ENCODE measurements at regions not wholly inside any gene's neighbourhood (a gene's known extent, or its start where the extent isn't known, plus 50 kb on each side); places are given as distances from the start of the nearest gene placed in this dataset.

- DNase-seq = no peak
- Histone ChIP-seq H3K56ac (ENCODE audit: insufficient read length, low read depth, low read length) (no peak overlapping the region), H4K5ac (ENCODE audit: insufficient read length, low read depth, low read length) (no peak overlapping the region), H3K79me2 (ENCODE audit: insufficient read depth, low read length) (no peaks in the 10 kb centered on the region), H2AK5ac (ENCODE audit: insufficient read length, low read length) (no peak overlapping the region), H2BK15ac (ENCODE audit: low read depth, low read length) (no peak overlapping the region), H3K27me3 (ENCODE audit: insufficient read depth, low read length) (no peaks in the 10 kb centered on the region), H2BK20ac (ENCODE audit: low read depth, low read length, poor library complexity, severe bottlenecking) (no peak overlapping the region), H2AFZ (ENCODE audit: low read length) (no peak overlapping the region), H2BK12ac (ENCODE audit: insufficient read length, low read depth, low read length) (no peak overlapping the region), H4K8ac (replicated peaks; ENCODE audit: insufficient read length, low read depth, low read length) (no peak overlapping the region), H4K91ac (ENCODE audit: insufficient read length, low read depth, low read length) (no peak overlapping the region), H3K79me1 (ENCODE audit: insufficient read depth, low read depth, low read length, poor library complexity, severe bottlenecking) (no peaks in the 10 kb centered on the region), H3K9me3 (ENCODE audit: control insufficient read depth, low read depth, low read length) (no peaks in the 10 kb centered on the region), H3T11ph (ENCODE audit: low read length) (no peak overlapping the region), H3K4ac (ENCODE audit: low read depth, low read length) (no peak overlapping the region), H3K14ac (ENCODE audit: insufficient read depth, low read length) (no peak overlapping the region), H2BK120ac (ENCODE audit: low read depth, low read length, poor library complexity, severe bottlenecking) (no peak overlapping the region), H3K9ac (ENCODE audit: extremely low read depth, insufficient read length, low read length) (no peak overlapping the region), H3K4me1 (ENCODE audit: insufficient read depth, low read length) (no peaks in the 10 kb centered on the region), H2BK5ac (ENCODE audit: insufficient read length, low read length) (no peak overlapping the region), H3K23me2 (ENCODE audit: insufficient read length, low read depth, low read length, poor library complexity, severe bottlenecking) (no peaks in the 10 kb centered on the region), H4K20me1 (ENCODE audit: control insufficient read depth, insufficient read depth, insufficient read length) (no peaks in the 10 kb centered on the region), H3K18ac (ENCODE audit: insufficient read length, low read depth, low read length) (no peak overlapping the region), H3K23ac (ENCODE audit: insufficient read length, low read depth, low read length) (no peak overlapping the region), H3K27ac (ENCODE audit: insufficient read length, low read depth, low read length) (no peak overlapping the region), H3K4me2 (ENCODE audit: insufficient read depth, insufficient read length, low read length) (no peak overlapping the region)
- no peaks in the 10 kb centered on the region for H3K27me3 Mint-ChIP-seq (ENCODE audit: low read depth)
- no peak for TF ChIP-seq CTCF (conservative IDR thresholded peaks at IDR 0.05)
- H3K36me3 Mint-ChIP-seq (ENCODE audit: insufficient read depth in 1 of 3, low read depth in 3 of 3) = no peaks in the 10 kb centered on the region
- H3K27ac Mint-ChIP-seq = no peak overlapping the region
- H3K4me3 Mint-ChIP-seq = no peak overlapping the region
- H3K4me1 Mint-ChIP-seq = no peaks in the 10 kb centered on the region
- H3K9me3 Mint-ChIP-seq = peaks cover 3% of the 10 kb centered on the region in 2 experiments; a peak in 3 of 5 replicates
- no CpG with 5 or more reads among the region's 2 CpGs for WGBS (ENCODE audit: extremely low coverage, insufficient read length, low lambda C conversion rate)
These were observed 72.8 kb upstream of the GABRA2 start for GRCh38 chr4:46462733-46463132.
